T follicular helper cell (primary cell): ENCODE measurements at regions not wholly inside any gene's neighbourhood (a gene's known extent, or its start where the extent isn't known, plus 50 kb on each side); places are given as distances from the start of the nearest gene placed in this dataset.

Experiments used
- DNase-seq: peaks from one replicate; pipeline ENCODE4 v3.0.0-alpha.2; 2020; ENCODE audit warnings: low read depth

- no peak for DNase-seq
These were observed 155.1 kb upstream of the ZNF462 start for GRCh38 chr9:106707738-106708474.

- DNase-seq = no peak
These were observed 154.4 kb upstream of the ZNF462 start for GRCh38 chr9:106708475-106709146.

- DNase-seq = no peak
These were observed 150.7 kb upstream of the ZNF462 start for GRCh38 chr9:106712279-106712678.

- no peak for DNase-seq
These were observed 149.8 kb upstream of the ZNF462 start for GRCh38 chr9:106713206-106713605.

- DNase-seq = no peak
These were observed 146.1 kb upstream of the ZNF462 start for GRCh38 chr9:106716820-106717219.

- no peak for DNase-seq
These were observed 145.3 kb upstream of the ZNF462 start for GRCh38 chr9:106717686-106718085.

GRCh38 chr9:106718936-106719335, 144.0 kb upstream of the ZNF462 start:
- DNase-seq = no peak

GRCh38 chr9:106722051-106722753, 140.8 kb upstream of the ZNF462 start:
- no peak for DNase-seq

GRCh38 chr9:106723926-106724325, 139.0 kb upstream of the ZNF462 start:
- no peak for DNase-seq

GRCh38 chr9:106724566-106724965, 138.4 kb upstream of the ZNF462 start:
- no peak for DNase-seq

- DNase-seq = no peak
These were observed 136.7 kb upstream of the ZNF462 start for GRCh38 chr9:106726070-106726815.

GRCh38 chr9:106727969-106728368, 135.0 kb upstream of the ZNF462 start:
- no peak for DNase-seq

GRCh38 chr9:106728860-106729259, 134.1 kb upstream of the ZNF462 start:
- DNase-seq = no peak

- DNase-seq = no peak
These were observed 131.1 kb upstream of the ZNF462 start for GRCh38 chr9:106731910-106732309.

GRCh38 chr9:106733828-106734380, 129.1 kb upstream of the ZNF462 start:
- DNase-seq = no peak

- no peak for DNase-seq
These were observed 125.5 kb upstream of the ZNF462 start for GRCh38 chr9:106737516-106737915.

- DNase-seq = no peak
These were observed 124.9 kb upstream of the ZNF462 start for GRCh38 chr9:106738109-106738508.

GRCh38 chr9:106745457-106745856, 117.5 kb upstream of the ZNF462 start:
- no peak for DNase-seq

- no peak for DNase-seq
These were observed 117.1 kb upstream of the ZNF462 start for GRCh38 chr9:106745876-106746275.

- no peak for DNase-seq
These were observed 111.3 kb upstream of the ZNF462 start for GRCh38 chr9:106751681-106752080.

GRCh38 chr9:106752581-106752980, 110.4 kb upstream of the ZNF462 start:
- no peak for DNase-seq

GRCh38 chr9:106753155-106753671, 109.8 kb upstream of the ZNF462 start:
- DNase-seq = no peak
